Tibial nerve (tissue), 3 donors: ENCODE measurements at regions not wholly inside any gene's neighbourhood (a gene's known extent, or its start where the extent isn't known, plus 50 kb on each side); places are given as distances from the start of the nearest gene placed in this dataset.

Source experiments
- POLR2A ChIP-seq, 2 donors: fragments of 450-650 bp; IDR thresholded peaks; one replicate each; pipeline ENCODE4 v1.6.1; 2017; ENCODE audit warnings: antibody characterized with exemption in 2 of 2, mild to moderate bottlenecking in 2 of 2, moderate library complexity in 2 of 2
- TF ChIP-seq, protein P1 (sequence below), 5 experiments: fragments of 200-600 bp in 3 of 5; fragments of 450-650 bp in 2 of 5; sonication (generic) in 3 of 5; IDR thresholded peaks; one replicate each; pipeline ENCODE4 v1.5.1; 2016 to 2019; ENCODE audit warnings: antibody characterized with exemption in 5 of 5, mild to moderate bottlenecking in 3 of 5, moderate library complexity in 2 of 5

- TF ChIP-seq, protein P1, sequence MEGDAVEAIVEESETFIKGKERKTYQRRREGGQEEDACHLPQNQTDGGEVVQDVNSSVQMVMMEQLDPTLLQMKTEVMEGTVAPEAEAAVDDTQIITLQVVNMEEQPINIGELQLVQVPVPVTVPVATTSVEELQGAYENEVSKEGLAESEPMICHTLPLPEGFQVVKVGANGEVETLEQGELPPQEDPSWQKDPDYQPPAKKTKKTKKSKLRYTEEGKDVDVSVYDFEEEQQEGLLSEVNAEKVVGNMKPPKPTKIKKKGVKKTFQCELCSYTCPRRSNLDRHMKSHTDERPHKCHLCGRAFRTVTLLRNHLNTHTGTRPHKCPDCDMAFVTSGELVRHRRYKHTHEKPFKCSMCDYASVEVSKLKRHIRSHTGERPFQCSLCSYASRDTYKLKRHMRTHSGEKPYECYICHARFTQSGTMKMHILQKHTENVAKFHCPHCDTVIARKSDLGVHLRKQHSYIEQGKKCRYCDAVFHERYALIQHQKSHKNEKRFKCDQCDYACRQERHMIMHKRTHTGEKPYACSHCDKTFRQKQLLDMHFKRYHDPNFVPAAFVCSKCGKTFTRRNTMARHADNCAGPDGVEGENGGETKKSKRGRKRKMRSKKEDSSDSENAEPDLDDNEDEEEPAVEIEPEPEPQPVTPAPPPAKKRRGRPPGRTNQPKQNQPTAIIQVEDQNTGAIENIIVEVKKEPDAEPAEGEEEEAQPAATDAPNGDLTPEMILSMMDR (IDR thresholded peaks at IDR 0.05), result no peak
- no peak for TF ChIP-seq POLR2A (IDR thresholded peaks at IDR 0.05)
Observed at GRCh38 chr1:191140038-191140437, 662.4 kb upstream of the BRINP3 start.
